Rectal smooth muscle tissue (tissue), 1 donor: ENCODE measurements at regions not wholly inside any gene's neighbourhood (a gene's known extent, or its start where the extent isn't known, plus 50 kb on each side); places are given as distances from the start of the nearest gene placed in this dataset.
A peak's percentile ranks its signal among the peaks of the same experiment; 100 is the strongest.

Experiments
- H3K27ac ChIP-seq: one replicate; pipeline ENCODE4 v1.7.0; 2013; ENCODE audit warnings: low read depth, low read length, inconsistent platforms
- H3K27me3 ChIP-seq: one replicate; pipeline ENCODE4 v1.7.0; 2013; ENCODE audit warnings: low read length; ENCODE audit not compliant: control insufficient read depth, insufficient read depth
- H3K36me3 ChIP-seq: one replicate; pipeline ENCODE4 v1.7.0; 2013; ENCODE audit warnings: low read length; ENCODE audit not compliant: control insufficient read depth, insufficient read depth
- H3K4me1 ChIP-seq: one replicate; pipeline ENCODE4 v1.7.0; 2013; ENCODE audit warnings: low read length; ENCODE audit not compliant: control insufficient read depth, insufficient read depth
- H3K4me3 ChIP-seq: one replicate; pipeline ENCODE4 v1.7.0; 2013; ENCODE audit warnings: low read length
- H3K9ac ChIP-seq: one replicate; pipeline ENCODE4 v1.7.0; 2013; ENCODE audit warnings: low read length

- Histone ChIP-seq H3K4me3 (no peak overlapping the region), H3K27ac (no peak overlapping the region)
Observed at GRCh38 chr6:56767892-56768531, 125.3 kb upstream of the DST start.

GRCh38 chr6:56767435-56767834 lies 124.7 kb upstream of the DST start:
- peaks cover 17% of the 10 kb centered on the region for H3K4me1 ChIP-seq
- no peak overlapping the region for H3K27ac ChIP-seq
- no peak overlapping the region for H3K4me3 ChIP-seq
- no peaks in the 10 kb centered on the region for H3K36me3 ChIP-seq
- no peaks in the 10 kb centered on the region for H3K27me3 ChIP-seq
- H3K9ac ChIP-seq = no peak overlapping the region

More at GRCh38 chr6:56767892-56768531, 125.3 kb upstream of the DST start:
- H3K27me3 ChIP-seq = no peaks in the 10 kb centered on the region
- no peak overlapping the region for H3K9ac ChIP-seq
- H3K36me3 ChIP-seq = no peaks in the 10 kb centered on the region
- peaks cover 22% of the 10 kb centered on the region for H3K4me1 ChIP-seq

GRCh38 chr6:56766806-56767178 lies 124.1 kb upstream of the DST start:
- Histone ChIP-seq H3K4me3 (no peak overlapping the region), H3K27ac (no peak overlapping the region), H3K9ac (no peak overlapping the region), H3K27me3 (no peaks in the 10 kb centered on the region), H3K4me1 (peaks cover 17% of the 10 kb centered on the region), H3K36me3 (no peaks in the 10 kb centered on the region)

GRCh38 chr6:56766139-56766805 lies 123.6 kb upstream of the DST start:
- Histone ChIP-seq H3K4me3 (no peak overlapping the region), H3K36me3 (no peaks in the 10 kb centered on the region), H3K27me3 (no peaks in the 10 kb centered on the region), H3K4me1 (peaks cover 13% of the 10 kb centered on the region), H3K9ac (no peak overlapping the region), H3K27ac (no peak overlapping the region)

- Histone ChIP-seq H3K9ac (no peak overlapping the region), H3K36me3 (no peaks in the 10 kb centered on the region), H3K4me1 (peaks cover 12% of the 10 kb centered on the region), H3K4me3 (no peak overlapping the region), H3K27ac (peak overlapping the region; percentile 6), H3K27me3 (no peaks in the 10 kb centered on the region)
Observed at GRCh38 chr6:56765494-56765893, 122.8 kb upstream of the DST start.

- H3K4me1 ChIP-seq = peaks cover 15% of the 10 kb centered on the region
- H3K27me3 ChIP-seq = no peaks in the 10 kb centered on the region
- H3K27ac ChIP-seq = peak overlapping the region; percentile 40
- no peak overlapping the region for H3K4me3 ChIP-seq
- no peak overlapping the region for H3K9ac ChIP-seq
- H3K36me3 ChIP-seq = no peaks in the 10 kb centered on the region
Observed at GRCh38 chr6:56764081-56764566, 121.4 kb upstream of the DST start.

- Histone ChIP-seq H3K27me3 (no peaks in the 10 kb centered on the region), H3K9ac (no peak overlapping the region), H3K4me1 (peaks cover 23% of the 10 kb centered on the region), H3K27ac (no peak overlapping the region), H3K4me3 (no peak overlapping the region), H3K36me3 (no peaks in the 10 kb centered on the region)
Observed at GRCh38 chr6:56761651-56762050, 119.0 kb upstream of the DST start.

GRCh38 chr6:56760842-56761241 lies 118.2 kb upstream of the DST start:
- H3K9ac ChIP-seq = no peak overlapping the region
- H3K27me3 ChIP-seq = no peaks in the 10 kb centered on the region
- H3K27ac ChIP-seq = peak overlapping the region; percentile 31
- peaks cover 27% of the 10 kb centered on the region for H3K4me1 ChIP-seq
- H3K36me3 ChIP-seq = no peaks in the 10 kb centered on the region
- no peak overlapping the region for H3K4me3 ChIP-seq

GRCh38 chr6:56759521-56759920 lies 116.8 kb upstream of the DST start:
- H3K27ac ChIP-seq = no peak overlapping the region

GRCh38 chr6:56758553-56758952 lies 115.9 kb upstream of the DST start:
- no peak overlapping the region for H3K9ac ChIP-seq
- peaks cover 16% of the 10 kb centered on the region for H3K4me1 ChIP-seq
- no peaks in the 10 kb centered on the region for H3K36me3 ChIP-seq
- H3K27ac ChIP-seq = no peak overlapping the region
- no peaks in the 10 kb centered on the region for H3K27me3 ChIP-seq
- H3K4me3 ChIP-seq = no peak overlapping the region

More at GRCh38 chr6:56759521-56759920, 116.8 kb upstream of the DST start:
- Histone ChIP-seq H3K4me3 (no peak overlapping the region), H3K27me3 (no peaks in the 10 kb centered on the region), H3K4me1 (peaks cover 23% of the 10 kb centered on the region), H3K9ac (no peak overlapping the region), H3K36me3 (no peaks in the 10 kb centered on the region)

GRCh38 chr6:56758120-56758519 lies 115.4 kb upstream of the DST start:
- no peaks in the 10 kb centered on the region for H3K36me3 ChIP-seq
- no peak overlapping the region for H3K9ac ChIP-seq
- H3K27me3 ChIP-seq = no peaks in the 10 kb centered on the region
- H3K27ac ChIP-seq = no peak overlapping the region
- H3K4me3 ChIP-seq = no peak overlapping the region
- peaks cover 20% of the 10 kb centered on the region for H3K4me1 ChIP-seq

- H3K4me1 ChIP-seq = peaks cover 20% of the 10 kb centered on the region
- H3K27ac ChIP-seq = peak overlapping the region; percentile 36
- no peak overlapping the region for H3K4me3 ChIP-seq
Observed at GRCh38 chr6:56757588-56757984, 114.9 kb upstream of the DST start.

More at GRCh38 chr6:56757588-56757984, 114.9 kb upstream of the DST start:
- Histone ChIP-seq H3K36me3 (no peaks in the 10 kb centered on the region), H3K9ac (no peak overlapping the region), H3K27me3 (no peaks in the 10 kb centered on the region)
